ENCODE measurements at regions not wholly inside any gene's neighbourhood (a gene's known extent, or its start where the extent isn't known, plus 50 kb on each side); places are given as distances from the start of the nearest gene placed in this dataset.

GRCh38 chr6:3535776-3536435 is 79.1 kb upstream of the SLC22A23 start:
- WGBS (ENCODE audit: insufficient coverage, insufficient replicate concordance, low lambda C conversion rate, missing lambda C conversion rate), result 56% methylated on average over 19 of the region's 19 CpGs
- FAIRE-seq (peak; percentile 35), DNase-seq (ENCODE audit: low read depth, low spot score) (no peak), ATAC-seq (no peak)
- intact Hi-C loops (cut with micrococcal nuclease; ENCODE audit: unreplicated experiment), result no loop called here
- TF ChIP-seq RBBP5 (conservative IDR thresholded peaks at IDR 0.05) (no peak), MLLT1 (IDR thresholded peaks at IDR 0.05) (no peak), TARDBP (IDR thresholded peaks at IDR 0.05; ENCODE audit: borderline replicate concordance) (no peak), PAX5 (IDR thresholded peaks at IDR 0.05; ENCODE audit: borderline replicate concordance, low read depth, low read length) (no peak), JUNB (IDR thresholded peaks at IDR 0.05) (no peak), ZNF592 (IDR thresholded peaks at IDR 0.05) (no peak), POLR2A (IDR thresholded peaks at IDR 0.05; ENCODE audit: low read depth, low read length) (no peak), GABPA (IDR thresholded peaks at IDR 0.05; ENCODE audit: low read depth) (no peak), SREBF2 (IDR thresholded peaks at IDR 0.05; ENCODE audit: low read length) (no peak), SMAD1 (IDR thresholded peaks at IDR 0.05; ENCODE audit: low read depth, partially characterized antibody) (no peak), RELA (IDR thresholded peaks at IDR 0.05; ENCODE audit: borderline replicate concordance, partially characterized antibody) (no peak)
- TF ChIP-seq, protein P1, sequence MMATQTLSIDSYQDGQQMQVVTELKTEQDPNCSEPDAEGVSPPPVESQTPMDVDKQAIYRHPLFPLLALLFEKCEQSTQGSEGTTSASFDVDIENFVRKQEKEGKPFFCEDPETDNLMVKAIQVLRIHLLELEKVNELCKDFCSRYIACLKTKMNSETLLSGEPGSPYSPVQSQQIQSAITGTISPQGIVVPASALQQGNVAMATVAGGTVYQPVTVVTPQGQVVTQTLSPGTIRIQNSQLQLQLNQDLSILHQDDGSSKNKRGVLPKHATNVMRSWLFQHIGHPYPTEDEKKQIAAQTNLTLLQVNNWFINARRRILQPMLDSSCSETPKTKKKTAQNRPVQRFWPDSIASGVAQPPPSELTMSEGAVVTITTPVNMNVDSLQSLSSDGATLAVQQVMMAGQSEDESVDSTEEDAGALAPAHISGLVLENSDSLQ (IDR thresholded peaks at IDR 0.05), result no peak
- H3K27ac ChIP-seq (ENCODE audit: control insufficient read depth, insufficient read depth), result no peak overlapping the region
- H2AFZ ChIP-seq (ENCODE audit: control insufficient read depth, low read depth, low read length), result no peak overlapping the region
- no peaks in the 10 kb centered on the region for H4K20me1 ChIP-seq (ENCODE audit: control insufficient read depth, insufficient read depth)
- H3K27me3 ChIP-seq (replicated peaks in 1 of 2; ENCODE audit: control insufficient read depth in 2 of 2, insufficient read depth in 2 of 2, low read length in 1 of 2), result peaks cover 5 to 6% of the 10 kb centered on the region in 2 experiments; a peak in 3 of 4 replicates
- H3K4me1 ChIP-seq (ENCODE audit: control insufficient read depth, insufficient read depth, low read length), result no peaks in the 10 kb centered on the region
- H3K4me3 ChIP-seq, result no peak overlapping the region
- no peaks in the 10 kb centered on the region for H3K79me2 ChIP-seq (ENCODE audit: control insufficient read depth, insufficient read depth, low read length)
- SMC1A ChIA-PET (ENCODE audit: uncharacterized antibody, unreplicated experiment), result no interaction called here
- no TSS peak for BruUV-seq (replicated peaks)
- RAD21 ChIA-PET (ENCODE audit: unreplicated experiment), result no interaction called here
- in situ Hi-C loops (cut with MboI), result no loop called here
- no peak overlapping the region for H3K4me2 ChIP-seq (ENCODE audit: control insufficient read depth, insufficient read depth)
- no peaks in the 10 kb centered on the region for H3K9me3 ChIP-seq (replicated peaks; ENCODE audit: control insufficient read depth, insufficient read depth, low read length)
- CTCF ChIA-PET, result no interaction called here
- H3K9ac ChIP-seq (ENCODE audit: control insufficient read depth, insufficient read depth, low read length), result no peak overlapping the region
- POLR2A ChIA-PET, result no interaction called here
- no peaks in the 10 kb centered on the region for H3K36me3 ChIP-seq (ENCODE audit: control insufficient read depth in 2 of 2, insufficient read depth in 2 of 2, low read length in 1 of 2)

All from GM12878 (cell line).